Activated naive CD8-positive, alpha-beta T cell treated with anti-CD3 and anti-CD28 coated beads, Interleukin-2, amount 50 U/mL, for 24 hours (primary cell): ENCODE measurements at regions not wholly inside any gene's neighbourhood (a gene's known extent, or its start where the extent isn't known, plus 50 kb on each side); places are given as distances from the start of the nearest gene placed in this dataset.

Experiments
- ATAC-seq: fragments of 150-1000 bp; cut with Tn5 transposase; one replicate; pipeline ENCODE4 v1.10.0; 2021
- DNase-seq: peaks from one replicate; pipeline ENCODE4 v3.0.0; 2021
- H3K27ac Mint-ChIP-seq: one replicate; pipeline ENCODE4 v1.8.0; 2021; ENCODE audit warnings: mild to moderate bottlenecking, mixed read lengths
- H3K27me3 Mint-ChIP-seq: one replicate; pipeline ENCODE4 v1.8.0; 2021; ENCODE audit warnings: mixed read lengths
- H3K36me3 Mint-ChIP-seq: one replicate; pipeline ENCODE4 v1.8.0; 2021; ENCODE audit warnings: low read depth, mixed read lengths
- H3K4me1 Mint-ChIP-seq: one replicate; pipeline ENCODE4 v1.8.0; 2021; ENCODE audit warnings: mixed read lengths
- H3K4me3 Mint-ChIP-seq: one replicate; pipeline ENCODE4 v1.8.0; 2021; ENCODE audit warnings: mild to moderate bottlenecking, moderate library complexity, mixed read lengths
- H3K9me3 Mint-ChIP-seq: one replicate; pipeline ENCODE4 v1.8.0; 2021; ENCODE audit warnings: mixed read lengths

GRCh38 chr5:178785999-178786398 is 55.5 kb upstream of the ZNF354A start:
- Mint-ChIP-seq H3K4me3 (no peak overlapping the region), H3K4me1 (no peaks in the 10 kb centered on the region), H3K27ac (no peak overlapping the region), H3K36me3 (no peaks in the 10 kb centered on the region), H3K9me3 (no peaks in the 10 kb centered on the region), H3K27me3 (peaks cover 2% of the 10 kb centered on the region)
- ATAC-seq, result no peak
- no peak for DNase-seq

GRCh38 chr5:178784391-178784790 is 53.9 kb upstream of the ZNF354A start:
- H3K4me1 Mint-ChIP-seq, result no peaks in the 10 kb centered on the region
- DNase-seq (no peak), ATAC-seq (no peak)
- no peak overlapping the region for H3K27ac Mint-ChIP-seq
- peaks cover 2% of the 10 kb centered on the region for H3K27me3 Mint-ChIP-seq
- H3K9me3 Mint-ChIP-seq, result no peaks in the 10 kb centered on the region
- H3K4me3 Mint-ChIP-seq, result no peak overlapping the region
- H3K36me3 Mint-ChIP-seq, result no peaks in the 10 kb centered on the region

GRCh38 chr5:178781936-178782335 is 51.5 kb upstream of the ZNF354A start:
- H3K27ac Mint-ChIP-seq, result no peak overlapping the region
- no peak overlapping the region for H3K4me3 Mint-ChIP-seq
- no peak for ATAC-seq

GRCh38 chr5:178780581-178781498 is 50.4 kb upstream of the ZNF354A start:
- Mint-ChIP-seq H3K27me3 (peaks cover 2% of the 10 kb centered on the region), H3K9me3 (no peaks in the 10 kb centered on the region), H3K4me1 (no peaks in the 10 kb centered on the region), H3K36me3 (no peaks in the 10 kb centered on the region), H3K4me3 (no peak overlapping the region), H3K27ac (no peak overlapping the region)
- DNase-seq (no peak), ATAC-seq (no peak)

More at GRCh38 chr5:178781936-178782335, 51.5 kb upstream of the ZNF354A start:
- H3K4me1 Mint-ChIP-seq, result no peaks in the 10 kb centered on the region
- H3K9me3 Mint-ChIP-seq, result no peaks in the 10 kb centered on the region
- no peak for DNase-seq
- peaks cover 2% of the 10 kb centered on the region for H3K27me3 Mint-ChIP-seq
- no peaks in the 10 kb centered on the region for H3K36me3 Mint-ChIP-seq
